Naive thymus-derived CD4-positive, alpha-beta T cell (primary cell): ENCODE measurements at regions not wholly inside any gene's neighbourhood (a gene's known extent, or its start where the extent isn't known, plus 50 kb on each side); places are given as distances from the start of the nearest gene placed in this dataset.

Experiments used
- ATAC-seq: fragments of 150-1000 bp; cut with Tn5 transposase; 2 replicates; pipeline ENCODE4 v1.10.0; 2021; ENCODE audit warnings: mild to moderate bottlenecking, moderate library complexity
- CTCF ChIA-PET: fragments of 350-600 bp; sonication (Branson Sonifier 250); formaldehyde crosslinking; loops from one replicate; lab custom pipeline; 2021; ENCODE audit warnings: antibody characterized with exemption; lab: Charles Lee
- POLR2A ChIA-PET: fragments of 350-600 bp; sonication (Branson Sonifier 250); formaldehyde crosslinking; loops from one replicate; lab custom pipeline; 2021; ENCODE audit warnings: antibody characterized with exemption, inconsistent platforms; lab: Charles Lee
- DNase-seq, 9 donors: peaks; one replicate each; pipeline versions ENCODE4 v3.0.0 to v3.0.0-alpha.2; 2020 to 2022; ENCODE audit warnings: mixed read lengths in 1 of 9
- H3K27ac ChIP-seq: one replicate; pipeline ENCODE4 v1.7.0; 2013; ENCODE audit warnings: mild to moderate bottlenecking, low read depth, low read length, moderate library complexity
- H3K27me3 ChIP-seq, 2 donors: one replicate each; pipeline ENCODE4 v1.7.0; 2013; ENCODE audit warnings: low read length in 2 of 2, mild to moderate bottlenecking in 2 of 2, moderate library complexity in 2 of 2; ENCODE audit not compliant: control insufficient read depth in 2 of 2, insufficient read depth in 2 of 2
- H3K36me3 ChIP-seq, 3 experiments: 1 replicate in 2 of 3; 2 replicates in 1 of 3; pipeline ENCODE4 v1.7.0; 2013; ENCODE audit warnings: low read length in 3 of 3, mild to moderate bottlenecking in 3 of 3, moderate library complexity in 1 of 3; ENCODE audit not compliant: insufficient read depth in 3 of 3, control insufficient read depth in 2 of 3
- H3K4me1 ChIP-seq, 2 donors: one replicate each; pipeline ENCODE4 v1.7.0; 2013; ENCODE audit warnings: low read length in 2 of 2, mild to moderate bottlenecking in 2 of 2, moderate library complexity in 1 of 2; ENCODE audit not compliant: control insufficient read depth in 2 of 2, insufficient read depth in 2 of 2
- H3K4me3 ChIP-seq: 2 replicates; pipeline ENCODE4 v1.7.0; 2013; ENCODE audit warnings: mild to moderate bottlenecking, low read length
- H3K9me3 ChIP-seq, 3 experiments: 1 replicate in 2 of 3; 2 replicates in 1 of 3; pipeline ENCODE4 v1.7.0; 2013; ENCODE audit warnings: low read length in 3 of 3; ENCODE audit not compliant: control insufficient read depth in 2 of 3
- H3K27ac Mint-ChIP-seq, 9 donors: one replicate each; pipeline ENCODE4 v1.8.0; 2020 to 2022; ENCODE audit warnings: mixed read lengths in 9 of 9, mild to moderate bottlenecking in 8 of 9, moderate library complexity in 5 of 9, inconsistent platforms in 2 of 9
- H3K27me3 Mint-ChIP-seq, 5 donors: one replicate each; pipeline ENCODE4 v1.8.0; 2021 to 2022; ENCODE audit warnings: mixed read lengths in 5 of 5, mild to moderate bottlenecking in 1 of 5
- H3K36me3 Mint-ChIP-seq, 5 donors: one replicate each; pipeline ENCODE4 v1.8.0; 2020 to 2022; ENCODE audit warnings: mixed read lengths in 5 of 5, mild to moderate bottlenecking in 3 of 5, inconsistent platforms in 1 of 5
- H3K4me1 Mint-ChIP-seq, 7 donors: one replicate each; pipeline ENCODE4 v1.8.0; 2020 to 2022; ENCODE audit warnings: mixed read lengths in 7 of 7, mild to moderate bottlenecking in 3 of 7, inconsistent platforms in 1 of 7
- H3K4me3 Mint-ChIP-seq, 10 donors: one replicate each; pipeline ENCODE4 v1.8.0; 2020 to 2022; ENCODE audit warnings: mild to moderate bottlenecking in 10 of 10, mixed read lengths in 10 of 10, moderate library complexity in 6 of 10, inconsistent platforms in 2 of 10
- H3K9me3 Mint-ChIP-seq, 11 donors: one replicate each; pipeline ENCODE4 v1.8.0; 2020 to 2022; ENCODE audit warnings: mixed read lengths in 11 of 11, mild to moderate bottlenecking in 4 of 11, inconsistent platforms in 1 of 11, moderate library complexity in 1 of 11
- intact Hi-C, 2 donors: fragments of 100-400 bp; cut with micrococcal nuclease; formaldehyde crosslinking; loops; one replicate each; pipeline ENCODE4 v1.15.1; 2023

- no peak for DNase-seq
- Histone ChIP-seq H3K4me1 (no peaks in the 10 kb centered on the region), H3K4me3 (no peak overlapping the region), H3K9me3 (peaks cover 0 to 4% (median 0%) of the 10 kb centered on the region in 3 experiments), H3K27me3 (no peaks in the 10 kb centered on the region), H3K36me3 (no peaks in the 10 kb centered on the region), H3K27ac (no peak overlapping the region)
- intact Hi-C loops: no loop called here
- ChIA-PET CTCF (no interaction called here), POLR2A (no interaction called here)
- Mint-ChIP-seq H3K4me1 (peaks cover 0 to 2% (median 0%) of the 10 kb centered on the region in 7 donors), H3K4me3 (no peak overlapping the region), H3K9me3 (peaks cover 7 to 38% (median 15%) of the 10 kb centered on the region in 11 donors), H3K27me3 (peaks cover 24 to 43% (median 29%) of the 10 kb centered on the region in 5 donors), H3K27ac (no peak overlapping the region), H3K36me3 (peaks cover 0 to 5% (median 0%) of the 10 kb centered on the region in 5 donors)
- ATAC-seq: no peak
Observed at GRCh38 chr19:28284389-28284788, 928.6 kb downstream of the UQCRFS1 start.

GRCh38 chr19:28283592-28283991, 929.4 kb downstream of the UQCRFS1 start:
- Mint-ChIP-seq H3K27ac (no peak overlapping the region), H3K9me3 (peaks cover 11 to 45% (median 15%) of the 10 kb centered on the region in 11 donors), H3K4me3 (no peak overlapping the region), H3K27me3 (peaks cover 24 to 43% (median 29%) of the 10 kb centered on the region in 5 donors), H3K4me1 (peaks cover 0 to 2% (median 0%) of the 10 kb centered on the region in 7 donors), H3K36me3 (peaks cover 0 to 5% (median 0%) of the 10 kb centered on the region in 5 donors)
- Histone ChIP-seq H3K36me3 (no peaks in the 10 kb centered on the region), H3K27ac (no peak overlapping the region), H3K4me3 (no peak overlapping the region), H3K27me3 (no peaks in the 10 kb centered on the region), H3K4me1 (no peaks in the 10 kb centered on the region), H3K9me3 (peaks cover 0 to 4% (median 0%) of the 10 kb centered on the region in 3 experiments)
- ChIA-PET POLR2A (no interaction called here), CTCF (no interaction called here)
- DNase-seq: no peak
- no peak for ATAC-seq
- intact Hi-C loops: no loop called here

GRCh38 chr19:28281676-28282075, 931.3 kb downstream of the UQCRFS1 start:
- H3K27me3 Mint-ChIP-seq: peaks cover 12 to 43% (median 28%) of the 10 kb centered on the region in 5 donors

DNA sequence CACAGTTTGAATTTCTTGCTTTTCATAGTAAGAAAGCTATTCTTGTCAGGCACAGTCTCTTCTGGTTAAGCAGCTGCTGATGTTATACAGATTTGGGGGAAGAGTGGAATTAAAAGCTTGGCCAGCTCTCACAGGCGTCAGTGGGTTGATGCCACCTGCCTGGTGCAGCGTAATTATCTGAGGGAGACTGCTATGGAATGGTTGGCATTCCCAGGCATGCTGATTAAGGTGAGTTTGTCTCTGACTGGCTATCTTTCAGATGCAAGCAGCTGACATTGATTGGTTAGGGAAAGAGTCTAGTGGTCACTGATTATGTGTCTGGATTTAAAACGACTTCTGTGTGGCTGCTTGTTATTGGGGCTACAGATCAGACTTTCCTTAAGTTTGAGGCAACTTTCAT, 948.4 kb downstream of the UQCRFS1 start:
- Histone ChIP-seq H3K9me3 (no peaks in the 10 kb centered on the region), H3K27me3 (no peaks in the 10 kb centered on the region), H3K4me3 (no peak overlapping the region), H3K36me3 (no peaks in the 10 kb centered on the region), H3K4me1 (no peaks in the 10 kb centered on the region), H3K27ac (no peak overlapping the region)
- CTCF ChIA-PET: no interaction called here
- POLR2A ChIA-PET: no interaction called here
- ATAC-seq (no peak), DNase-seq (no peak)
- Mint-ChIP-seq H3K4me1 (no peaks in the 10 kb centered on the region), H3K27ac (no peak overlapping the region), H3K36me3 (peaks cover 0 to 9% (median 0%) of the 10 kb centered on the region in 5 donors), H3K27me3 (peaks cover 0 to 13% (median 0%) of the 10 kb centered on the region in 5 donors), H3K9me3 (peaks cover 2 to 29% (median 16%) of the 10 kb centered on the region in 11 donors), H3K4me3 (no peak overlapping the region)
- intact Hi-C loops: no loop called here

More at GRCh38 chr19:28281676-28282075, 931.3 kb downstream of the UQCRFS1 start:
- Histone ChIP-seq H3K36me3 (no peaks in the 10 kb centered on the region), H3K27ac (no peak overlapping the region), H3K27me3 (no peaks in the 10 kb centered on the region), H3K4me1 (no peaks in the 10 kb centered on the region), H3K4me3 (no peak overlapping the region), H3K9me3 (peaks cover 0 to 4% (median 0%) of the 10 kb centered on the region in 3 experiments)
- ChIA-PET CTCF (no interaction called here), POLR2A (no interaction called here)
- DNase-seq (no peak), ATAC-seq (no peak)
- Mint-ChIP-seq H3K36me3 (no peaks in the 10 kb centered on the region), H3K4me3 (no peak overlapping the region), H3K9me3 (peaks cover 8 to 44% (median 13%) of the 10 kb centered on the region in 11 donors), H3K4me1 (peaks cover 0 to 2% (median 0%) of the 10 kb centered on the region in 7 donors), H3K27ac (no peak overlapping the region)
- intact Hi-C loops: no loop called here

GRCh38 chr19:28258829-28259228, 954.1 kb downstream of the UQCRFS1 start:
- no peak overlapping the region for H3K4me3 Mint-ChIP-seq

DNA sequence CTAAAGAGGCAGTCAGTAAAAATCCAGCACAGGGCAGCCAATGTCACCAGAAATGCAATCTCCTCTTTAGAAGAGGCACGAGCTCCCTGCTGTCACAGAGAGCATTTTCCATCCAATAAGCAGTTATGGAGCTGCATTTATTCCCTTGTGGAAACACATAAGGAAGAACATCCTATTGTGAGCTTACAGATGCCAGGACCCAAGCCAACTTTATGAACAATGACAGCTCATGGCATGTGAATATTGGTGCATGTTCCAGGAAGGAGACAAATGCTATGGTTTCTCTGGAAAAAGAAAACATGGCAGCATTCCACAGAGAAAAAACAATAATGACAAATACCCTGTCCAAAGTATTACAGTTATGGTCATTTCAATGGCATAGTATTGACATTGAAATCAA, 955.6 kb downstream of the UQCRFS1 start:
- CTCF ChIA-PET: no interaction called here
- peaks cover 0 to 3% (median 0%) of the 10 kb centered on the region in 5 donors for H3K36me3 Mint-ChIP-seq
- Histone ChIP-seq H3K9me3 (no peaks in the 10 kb centered on the region), H3K4me1 (no peaks in the 10 kb centered on the region), H3K27me3 (no peaks in the 10 kb centered on the region), H3K27ac (no peak overlapping the region), H3K36me3 (no peaks in the 10 kb centered on the region), H3K4me3 (no peak overlapping the region)
- no peak overlapping the region for H3K4me3 Mint-ChIP-seq
- intact Hi-C loops: no loop called here
- POLR2A ChIA-PET: no interaction called here
- no peaks in the 10 kb centered on the region for H3K4me1 Mint-ChIP-seq
- H3K9me3 Mint-ChIP-seq: peaks cover 0 to 16% (median 8%) of the 10 kb centered on the region in 11 donors
- DNase-seq (no peak), ATAC-seq (no peak)
- H3K27me3 Mint-ChIP-seq: peaks cover 0 to 6% (median 0%) of the 10 kb centered on the region in 5 donors
- no peak overlapping the region for H3K27ac Mint-ChIP-seq

More at GRCh38 chr19:28258829-28259228, 954.1 kb downstream of the UQCRFS1 start:
- H3K4me1 ChIP-seq: no peaks in the 10 kb centered on the region
- peaks cover 0 to 23% (median 12%) of the 10 kb centered on the region in 11 donors for H3K9me3 Mint-ChIP-seq
- H3K27ac ChIP-seq: no peak overlapping the region
- ChIA-PET CTCF (no interaction called here), POLR2A (no interaction called here)
- no peak overlapping the region for H3K4me3 ChIP-seq
- H3K4me1 Mint-ChIP-seq: no peaks in the 10 kb centered on the region
- DNase-seq (no peak), ATAC-seq (no peak)
- no peaks in the 10 kb centered on the region for H3K36me3 ChIP-seq
- H3K27me3 ChIP-seq: no peaks in the 10 kb centered on the region
- intact Hi-C loops: no loop called here
- peaks cover 0 to 9% (median 0%) of the 10 kb centered on the region in 5 donors for H3K36me3 Mint-ChIP-seq
- no peak overlapping the region for H3K27ac Mint-ChIP-seq
- H3K27me3 Mint-ChIP-seq: no peaks in the 10 kb centered on the region
- H3K9me3 ChIP-seq: no peaks in the 10 kb centered on the region

DNA sequence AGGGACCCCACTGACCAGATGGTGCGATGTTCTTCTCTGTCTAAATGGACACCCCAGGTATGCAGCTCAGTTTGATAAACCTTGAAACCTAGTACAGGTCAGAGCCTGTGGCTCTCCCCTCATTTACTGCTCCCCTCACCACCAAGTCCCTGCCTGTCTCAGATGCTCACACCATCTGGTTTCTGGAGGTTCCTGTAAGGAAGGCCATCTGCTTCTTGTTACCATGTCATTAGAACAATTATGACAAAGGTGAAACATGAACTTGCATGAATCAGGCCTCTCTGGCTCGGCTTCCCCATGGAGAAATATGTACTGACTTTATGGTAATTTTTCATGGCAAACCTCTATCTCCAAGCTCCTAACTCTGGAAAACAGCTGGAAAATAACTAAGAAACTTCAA, 965.7 kb downstream of the UQCRFS1 start:
- Mint-ChIP-seq H3K4me1 (no peaks in the 10 kb centered on the region), H3K27me3 (no peaks in the 10 kb centered on the region), H3K4me3 (no peak overlapping the region), H3K36me3 (peaks cover 0 to 4% (median 0%) of the 10 kb centered on the region in 5 donors), H3K27ac (no peak overlapping the region), H3K9me3 (peaks cover 0 to 11% (median 0%) of the 10 kb centered on the region in 11 donors)
- no peaks in the 10 kb centered on the region for H3K27me3 ChIP-seq
- ChIA-PET CTCF (no interaction called here), POLR2A (no interaction called here)
- no peak overlapping the region for H3K4me3 ChIP-seq
- H3K4me1 ChIP-seq: no peaks in the 10 kb centered on the region
- ATAC-seq: no peak
- no peak overlapping the region for H3K27ac ChIP-seq
- no peak for DNase-seq
- no peaks in the 10 kb centered on the region for H3K36me3 ChIP-seq
- no peaks in the 10 kb centered on the region for H3K9me3 ChIP-seq
- intact Hi-C loops: no loop called here
